ENCODE measurements at regions not wholly inside any gene's neighbourhood (a gene's known extent, or its start where the extent isn't known, plus 50 kb on each side); places are given as distances from the start of the nearest gene placed in this dataset.

- H3K9me3 ChIP-seq (ENCODE audit: low read length), result no peaks in the 10 kb centered on the region
- intact Hi-C loops (cut with micrococcal nuclease; ENCODE audit: unreplicated experiment), result no loop called here
- BruUV-seq (replicated peaks), result no TSS peak
- H3K9ac ChIP-seq (ENCODE audit: insufficient read depth, low read depth, low read length), result no peak overlapping the region
- in situ Hi-C loops (cut with HindIII; ENCODE audit: extremely low pct_ligation_motif_present, low pct_unique_long_range_greater_than_20kb), result no loop called here
- FAIRE-seq, result no peak
- H3K4me1 ChIP-seq (ENCODE audit: insufficient read depth, low read length), result no peaks in the 10 kb centered on the region
- DNase-seq (ENCODE audit: low spot score), result no peak
- no peaks in the 10 kb centered on the region for H4K20me1 ChIP-seq (ENCODE audit: insufficient read depth, low read length)
- no peak overlapping the region for H2AFZ ChIP-seq (ENCODE audit: low read length)
- H3K27ac ChIP-seq (ENCODE audit: extremely low read length, insufficient read depth, low read length), result no peak overlapping the region
- no peaks in the 10 kb centered on the region for H3K79me2 ChIP-seq (ENCODE audit: insufficient read depth, low read length)
- H3K4me2 ChIP-seq (ENCODE audit: low read depth, low read length), result no peak overlapping the region
- peaks cover 0 to 14% of the 10 kb centered on the region in 2 experiments; a peak in 3 of 5 replicates for H3K27me3 ChIP-seq (ENCODE audit: control insufficient read depth in 1 of 2, insufficient read depth in 2 of 2, low read length in 2 of 2)
- ChIA-PET POLR2A (no interaction called here), CTCF (ENCODE audit: low intra/inter-chr PET ratio, low total read pairs) (no interaction called here)
- no peak for TF ChIP-seq TERF1 (CRISPR knock-in tag; IDR thresholded peaks at IDR 0.05)
- TF ChIP-seq SNAI1 (CRISPR knock-in tag; IDR thresholded peaks at IDR 0.05; ENCODE audit: borderline replicate concordance), result no peak
- no peak for TF ChIP-seq HES4 (CRISPR knock-in tag; IDR thresholded peaks at IDR 0.05; ENCODE audit: borderline replicate concordance)
- no peak for TF ChIP-seq CSRNP1 (CRISPR knock-in tag; IDR thresholded peaks at IDR 0.05)
- H3K4me3 ChIP-seq (replicated peaks in 1 of 3; ENCODE audit: insufficient read depth in 1 of 3, low read depth in 2 of 3, low read length in 3 of 3), result no peak overlapping the region
- ATAC-seq, result no peak
- H3K36me3 ChIP-seq (replicated peaks in 1 of 2; ENCODE audit: control insufficient read depth in 1 of 2, insufficient read depth in 2 of 2, low read length in 2 of 2), result no peaks in the 10 kb centered on the region
- WGBS (ENCODE audit: low lambda C conversion rate), result 1% methylated on average over 2 of the region's 2 CpGs
Observed at GRCh38 chr10:31151301-31151700, 119.6 kb upstream of the ZNF438 start.

- no peak for DNase-seq (ENCODE audit: low spot score)
- ATAC-seq, result no peak
- ChIA-PET POLR2A (no interaction called here), CTCF (ENCODE audit: low intra/inter-chr PET ratio, low total read pairs) (no interaction called here)
- no peaks in the 10 kb centered on the region for H3K9me3 ChIP-seq (ENCODE audit: low read length)
- H3K9ac ChIP-seq (ENCODE audit: insufficient read depth, low read depth, low read length), result no peak overlapping the region
- no peaks in the 10 kb centered on the region for H3K79me2 ChIP-seq (ENCODE audit: insufficient read depth, low read length)
- FAIRE-seq, result no peak
- no peak overlapping the region for H3K4me3 ChIP-seq (replicated peaks in 1 of 3; ENCODE audit: insufficient read depth in 1 of 3, low read depth in 2 of 3, low read length in 3 of 3)
- in situ Hi-C loops (cut with HindIII; ENCODE audit: extremely low pct_ligation_motif_present, low pct_unique_long_range_greater_than_20kb) (no loop called here), intact Hi-C loops (cut with micrococcal nuclease; ENCODE audit: unreplicated experiment) (loop anchor here (1.0 kb wide), 1 partner anchor 30 kb away; no protein-coding TSS in a partner anchor)
- H4K20me1 ChIP-seq (ENCODE audit: insufficient read depth, low read length), result no peaks in the 10 kb centered on the region
- no peak overlapping the region for H3K4me2 ChIP-seq (ENCODE audit: low read depth, low read length)
- H3K36me3 ChIP-seq (replicated peaks in 1 of 2; ENCODE audit: control insufficient read depth in 1 of 2, insufficient read depth in 2 of 2, low read length in 2 of 2), result no peaks in the 10 kb centered on the region
- 0% methylated on average over 1 of the region's 1 CpG for WGBS (ENCODE audit: low lambda C conversion rate)
- H3K27ac ChIP-seq (ENCODE audit: extremely low read length, insufficient read depth, low read length), result no peak overlapping the region
- H2AFZ ChIP-seq (ENCODE audit: low read length), result no peak overlapping the region
- no peaks in the 10 kb centered on the region for H3K4me1 ChIP-seq (ENCODE audit: insufficient read depth, low read length)
- peaks cover 0 to 12% of the 10 kb centered on the region in 2 experiments; a peak in 2 of 5 replicates for H3K27me3 ChIP-seq (ENCODE audit: control insufficient read depth in 1 of 2, insufficient read depth in 2 of 2, low read length in 2 of 2)
- no TSS peak for BruUV-seq (replicated peaks)
- TF ChIP-seq THYN1 (CRISPR knock-in tag; IDR thresholded peaks at IDR 0.05; ENCODE audit: borderline replicate concordance, low read depth) (no peak), ZNF230 (CRISPR knock-in tag; IDR thresholded peaks at IDR 0.05) (no peak), FOXP1 (IDR thresholded peaks at IDR 0.05) (no peak), FOXP1 (CRISPR knock-in tag; IDR thresholded peaks at IDR 0.05) (no peak), SOX6 (IDR thresholded peaks at IDR 0.05) (no peak), SOX6 (CRISPR knock-in tag; IDR thresholded peaks at IDR 0.05) (no peak), CREBL2 (CRISPR knock-in tag; IDR thresholded peaks at IDR 0.05; ENCODE audit: borderline replicate concordance) (no peak), ZSCAN22 (CRISPR knock-in tag; IDR thresholded peaks at IDR 0.05) (no peak), ZEB1 (IDR thresholded peaks at IDR 0.05; ENCODE audit: insufficient replicate concordance, low read depth) (no peak), AGO2 (optimal IDR thresholded peaks at IDR 0.05; ENCODE audit: low read depth, low read length) (no peak), PBX3 (CRISPR knock-in tag; IDR thresholded peaks at IDR 0.05; ENCODE audit: borderline replicate concordance) (no peak)
Observed at GRCh38 chr10:31152421-31153135, 120.9 kb upstream of the ZNF438 start.
